Large intestine (tissue), 3 donors: ENCODE measurements at regions not wholly inside any gene's neighbourhood (a gene's known extent, or its start where the extent isn't known, plus 50 kb on each side); places are given as distances from the start of the nearest gene placed in this dataset.
"Not testable (repeated sequence)": the region's sequence is repeated elsewhere in the genome, so short reads cannot be mapped to it uniquely, and the experiment has no call there.

Experiments used
- DNase-seq, 2 donors: peaks; one replicate each; pipeline versions ENCODE4 v3.0.0 to v3.0.0-alpha.2; 2013
- H3K27ac ChIP-seq: one replicate; pipeline ENCODE4 v1.5.1; 2013; ENCODE audit warnings: low read length
- H3K27me3 ChIP-seq: 2 replicates; pipeline ENCODE4 v1.6.1; 2013; ENCODE audit warnings: low read length; ENCODE audit not compliant: control insufficient read depth, insufficient read depth
- H3K36me3 ChIP-seq: 2 replicates; pipeline ENCODE4 v1.6.1; 2013; ENCODE audit warnings: low read length; ENCODE audit not compliant: control insufficient read depth, insufficient read depth
- H3K4me1 ChIP-seq: one replicate; pipeline ENCODE4 v1.6.1; 2013; ENCODE audit warnings: low read length; ENCODE audit not compliant: control insufficient read depth, insufficient read depth
- H3K4me3 ChIP-seq: one replicate; pipeline ENCODE4 v1.5.1; 2013; ENCODE audit warnings: low read length
- H3K9me3 ChIP-seq: one replicate; pipeline ENCODE4 v1.6.1; 2013; ENCODE audit warnings: mild to moderate bottlenecking, low read depth, low read length, moderate library complexity; ENCODE audit not compliant: control insufficient read depth
- WGBS: methylation state at CpG from one replicate; pipeline ENCODE4 v1.1.5; 2013; ENCODE audit warnings: low lambda C conversion rate; ENCODE audit not compliant: insufficient coverage; 5-methylcytosine and 5-hydroxymethylcytosine counted together

- Histone ChIP-seq H3K4me3 (no peak overlapping the region), H3K36me3 (no peaks in the 10 kb centered on the region), H3K4me1 (no peaks in the 10 kb centered on the region), H3K9me3 (no peaks in the 10 kb centered on the region), H3K27ac (no peak overlapping the region), H3K27me3 (no peaks in the 10 kb centered on the region)
- peak; percentile 4 to 20 for DNase-seq
- 80% methylated on average over 1 of the region's 3 CpGs for WGBS
These were observed 630.0 kb upstream of the MIR17HG start for GRCh38 chr13:90717451-90717936.

GRCh38 chr13:90719461-90719860 lies 628.0 kb upstream of the MIR17HG start:
- Histone ChIP-seq H3K36me3 (no peaks in the 10 kb centered on the region), H3K4me1 (no peaks in the 10 kb centered on the region), H3K9me3 (no peaks in the 10 kb centered on the region), H3K4me3 (no peak overlapping the region), H3K27ac (no peak overlapping the region), H3K27me3 (no peaks in the 10 kb centered on the region)
- no peak for DNase-seq
- WGBS: no CpG with 5 or more reads among the region's 3 CpGs

- H3K27me3 ChIP-seq: no peaks in the 10 kb centered on the region
- WGBS: 67% methylated on average over 3 of the region's 3 CpGs
- DNase-seq: no peak
These were observed 625.5 kb upstream of the MIR17HG start for GRCh38 chr13:90721937-90722336.

GRCh38 chr13:90723381-90723780 lies 624.1 kb upstream of the MIR17HG start:
- Histone ChIP-seq H3K4me3 (no peak overlapping the region), H3K27me3 (no peaks in the 10 kb centered on the region), H3K36me3 (no peaks in the 10 kb centered on the region), H3K27ac (no peak overlapping the region), H3K4me1 (no peaks in the 10 kb centered on the region), H3K9me3 (no peaks in the 10 kb centered on the region)
- DNase-seq: no peak
- 90% methylated on average over 1 of the region's 1 CpG for WGBS

More at GRCh38 chr13:90721937-90722336, 625.5 kb upstream of the MIR17HG start:
- Histone ChIP-seq H3K4me1 (no peaks in the 10 kb centered on the region), H3K36me3 (no peaks in the 10 kb centered on the region), H3K9me3 (no peaks in the 10 kb centered on the region), H3K27ac (no peak overlapping the region), H3K4me3 (no peak overlapping the region)

- Histone ChIP-seq H3K27me3 (no peaks in the 10 kb centered on the region), H3K4me3 (no peak overlapping the region), H3K36me3 (no peaks in the 10 kb centered on the region), H3K4me1 (no peaks in the 10 kb centered on the region), H3K9me3 (no peaks in the 10 kb centered on the region), H3K27ac (no peak overlapping the region)
- WGBS: 33% methylated on average over 1 of the region's 2 CpGs
- DNase-seq: no peak
These were observed 621.1 kb upstream of the MIR17HG start for GRCh38 chr13:90726375-90726774.

GRCh38 chr13:90732049-90732448 lies 615.4 kb upstream of the MIR17HG start:
- no CpG with 5 or more reads among the region's 2 CpGs for WGBS
- no peaks in the 10 kb centered on the region for H3K4me1 ChIP-seq
- H3K4me3 ChIP-seq: no peak overlapping the region
- H3K27ac ChIP-seq: no peak overlapping the region
- no peak for DNase-seq
- no peaks in the 10 kb centered on the region for H3K27me3 ChIP-seq
- no peaks in the 10 kb centered on the region for H3K9me3 ChIP-seq
- H3K36me3 ChIP-seq: no peaks in the 10 kb centered on the region

GRCh38 chr13:90734497-90734896 lies 613.0 kb upstream of the MIR17HG start:
- H3K9me3 ChIP-seq, H3K27me3 ChIP-seq, DNase-seq, H3K4me1 ChIP-seq, H3K36me3 ChIP-seq, H3K27ac ChIP-seq, H3K4me3 ChIP-seq: not testable (repeated sequence)

- H3K4me3 ChIP-seq: no peak overlapping the region
These were observed 608.6 kb upstream of the MIR17HG start for GRCh38 chr13:90738881-90739280.

GRCh38 chr13:90740099-90740498 lies 607.4 kb upstream of the MIR17HG start:
- no peaks in the 10 kb centered on the region for H3K4me1 ChIP-seq
- no peaks in the 10 kb centered on the region for H3K27me3 ChIP-seq
- no peaks in the 10 kb centered on the region for H3K36me3 ChIP-seq
- no peak overlapping the region for H3K4me3 ChIP-seq
- no peaks in the 10 kb centered on the region for H3K9me3 ChIP-seq
- H3K27ac ChIP-seq: no peak overlapping the region
- WGBS: 80% methylated on average over 1 of the region's 2 CpGs
- DNase-seq: no peak

More at GRCh38 chr13:90738881-90739280, 608.6 kb upstream of the MIR17HG start:
- Histone ChIP-seq H3K36me3 (no peaks in the 10 kb centered on the region), H3K27ac (no peak overlapping the region), H3K9me3 (no peaks in the 10 kb centered on the region), H3K27me3 (no peaks in the 10 kb centered on the region), H3K4me1 (no peaks in the 10 kb centered on the region)
- DNase-seq: no peak

GRCh38 chr13:90742381-90742780 lies 605.1 kb upstream of the MIR17HG start:
- Histone ChIP-seq H3K4me1 (no peaks in the 10 kb centered on the region), H3K9me3 (no peaks in the 10 kb centered on the region), H3K4me3 (no peak overlapping the region), H3K27me3 (no peaks in the 10 kb centered on the region), H3K36me3 (no peaks in the 10 kb centered on the region), H3K27ac (no peak overlapping the region)
- DNase-seq: no peak

- H3K9me3 ChIP-seq: peaks cover 2% of the 10 kb centered on the region
- DNase-seq: no peak
- H3K27ac ChIP-seq: no peak overlapping the region
- no peak overlapping the region for H3K4me3 ChIP-seq
- WGBS: 100% methylated on average over 1 of the region's 3 CpGs
- no peaks in the 10 kb centered on the region for H3K27me3 ChIP-seq
- H3K4me1 ChIP-seq: no peaks in the 10 kb centered on the region
- no peaks in the 10 kb centered on the region for H3K36me3 ChIP-seq
These were observed 601.3 kb upstream of the MIR17HG start for GRCh38 chr13:90746230-90746629.
